Thymus (tissue), 11 donors: ENCODE measurements at regions not wholly inside any gene's neighbourhood (a gene's known extent, or its start where the extent isn't known, plus 50 kb on each side); places are given as distances from the start of the nearest gene placed in this dataset.
"Not testable (repeated sequence)": the region's sequence is repeated elsewhere in the genome, so short reads cannot be mapped to it uniquely, and the experiment has no call there.

Experiments
- DNase-seq, 9 donors: peaks; one replicate each; pipeline ENCODE4 v3.0.0-alpha.2; 2013; ENCODE audit warnings: low spot score in 9 of 9, low read depth in 6 of 9, missing footprints in 1 of 9
- H3K27ac ChIP-seq, 2 donors: one replicate each; pipeline ENCODE4 v1.5.1; 2013; ENCODE audit warnings: control low read depth in 1 of 2, low read depth in 1 of 2, low read length in 1 of 2, mild to moderate bottlenecking in 1 of 2, moderate library complexity in 1 of 2
- H3K27me3 ChIP-seq, 2 donors: one replicate each; pipeline ENCODE4 v1.5.1; 2013; ENCODE audit warnings: low read length in 1 of 2; ENCODE audit not compliant: control insufficient read depth in 2 of 2, insufficient read depth in 1 of 2
- H3K36me3 ChIP-seq, 2 donors: one replicate each; pipeline ENCODE4 v1.5.1; 2013; ENCODE audit warnings: low read length in 1 of 2, mild to moderate bottlenecking in 1 of 2, moderate library complexity in 1 of 2; ENCODE audit not compliant: control insufficient read depth in 2 of 2, insufficient read depth in 2 of 2
- H3K4me1 ChIP-seq, 2 donors: one replicate each; pipeline ENCODE4 v1.5.1; 2013; ENCODE audit warnings: low read length in 2 of 2; ENCODE audit not compliant: control insufficient read depth in 2 of 2, insufficient read depth in 2 of 2
- H3K4me3 ChIP-seq, 2 donors: one replicate each; pipeline ENCODE4 v1.5.1; 2013; ENCODE audit warnings: low read length in 2 of 2, control low read depth in 1 of 2, mild to moderate bottlenecking in 1 of 2
- H3K9me3 ChIP-seq, 2 donors: one replicate each; pipeline ENCODE4 v1.5.1; 2013; ENCODE audit warnings: low read length in 1 of 2, mild to moderate bottlenecking in 1 of 2; ENCODE audit not compliant: control insufficient read depth in 2 of 2, insufficient read depth in 1 of 2
- whole genome bisulfite sequencing: extraction: QIAGEN DNeasy Blood & Tissue Kit; methylation state at CpG from one replicate; pipeline ENCODE4 v1.1.7; 2013; 5-methylcytosine and 5-hydroxymethylcytosine counted together
- donor health status: healthy.

DNA sequence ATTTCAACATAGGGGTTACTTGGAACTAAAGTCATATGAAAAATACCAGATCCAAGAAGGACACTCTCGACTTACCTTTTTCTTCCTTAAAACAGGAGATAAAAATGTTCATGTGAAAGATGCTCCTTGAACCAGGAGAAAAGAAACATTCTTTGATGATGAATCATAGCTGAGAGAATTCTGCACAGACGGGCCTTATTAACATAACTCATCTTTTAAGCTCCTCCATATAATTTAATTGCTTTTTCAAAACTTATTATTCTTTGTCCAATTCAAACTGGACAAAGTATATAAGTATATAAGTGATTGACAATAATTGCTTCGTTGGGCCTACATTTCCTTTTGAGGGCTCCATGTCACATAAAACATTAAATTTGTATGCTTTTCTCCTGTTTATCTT lies 945.2 kb upstream of the C9orf72 start:
- no peaks in the 10 kb centered on the region for H3K36me3 ChIP-seq
- H3K4me1 ChIP-seq, result no peaks in the 10 kb centered on the region
- DNase-seq, result no peak
- H3K27me3 ChIP-seq, result no peaks in the 10 kb centered on the region
- WGBS, result 86% methylated on average over 3 of the region's 3 CpGs
- H3K9me3 ChIP-seq, result no peaks in the 10 kb centered on the region
- H3K4me3 ChIP-seq, result no peak overlapping the region
- H3K27ac ChIP-seq, result no peak overlapping the region

DNA sequence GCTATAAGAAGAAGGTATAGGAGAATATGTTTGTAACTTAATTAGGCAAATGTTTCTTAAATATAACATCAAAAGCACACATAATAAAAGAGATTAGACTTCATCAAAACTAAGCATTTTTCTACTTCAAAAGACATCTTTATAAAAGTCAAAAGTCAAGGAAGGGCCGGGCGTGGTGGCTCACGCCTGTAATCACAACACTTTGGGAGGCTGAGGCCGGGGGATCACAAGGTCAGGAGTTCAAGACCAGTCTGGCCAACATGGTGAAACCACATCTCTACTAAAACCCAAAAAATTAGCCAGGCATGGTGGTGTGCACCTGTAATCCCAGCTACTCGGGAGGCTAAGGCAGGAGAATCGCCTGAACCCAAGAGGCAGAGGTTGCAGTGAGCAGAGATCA lies 951.0 kb upstream of the C9orf72 start:
- not testable (repeated sequence) for H3K9me3 ChIP-seq, H3K36me3 ChIP-seq, H3K27ac ChIP-seq, H3K4me1 ChIP-seq, DNase-seq, H3K4me3 ChIP-seq, H3K27me3 ChIP-seq
- 96% methylated on average over 6 of the region's 6 CpGs for WGBS

DNA sequence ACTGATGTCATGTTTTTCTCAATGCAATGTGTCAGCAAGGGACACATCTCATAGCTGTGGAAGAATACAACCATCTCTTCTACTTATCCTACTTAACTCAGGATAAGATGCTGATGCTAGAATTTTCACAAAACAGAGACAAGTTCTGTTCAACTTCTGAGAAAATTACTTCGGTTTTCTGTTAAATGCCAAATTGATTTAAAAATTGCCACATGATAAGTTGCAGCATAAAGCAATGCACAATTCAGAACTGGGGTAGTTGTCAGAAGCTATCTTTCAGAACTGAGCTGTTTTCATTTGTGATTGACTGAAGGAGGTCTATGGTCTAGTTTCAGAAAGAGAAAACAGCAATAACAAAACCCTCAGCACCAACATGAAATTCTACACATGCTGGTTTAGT lies 954.8 kb upstream of the C9orf72 start:
- no peak overlapping the region for H3K27ac ChIP-seq
- H3K36me3 ChIP-seq, result no peaks in the 10 kb centered on the region
- no peaks in the 10 kb centered on the region for H3K4me1 ChIP-seq
- no peak overlapping the region for H3K4me3 ChIP-seq
- 88% methylated on average over 1 of the region's 1 CpG for WGBS
- no peaks in the 10 kb centered on the region for H3K9me3 ChIP-seq
- DNase-seq, result no peak
- H3K27me3 ChIP-seq, result no peaks in the 10 kb centered on the region

DNA sequence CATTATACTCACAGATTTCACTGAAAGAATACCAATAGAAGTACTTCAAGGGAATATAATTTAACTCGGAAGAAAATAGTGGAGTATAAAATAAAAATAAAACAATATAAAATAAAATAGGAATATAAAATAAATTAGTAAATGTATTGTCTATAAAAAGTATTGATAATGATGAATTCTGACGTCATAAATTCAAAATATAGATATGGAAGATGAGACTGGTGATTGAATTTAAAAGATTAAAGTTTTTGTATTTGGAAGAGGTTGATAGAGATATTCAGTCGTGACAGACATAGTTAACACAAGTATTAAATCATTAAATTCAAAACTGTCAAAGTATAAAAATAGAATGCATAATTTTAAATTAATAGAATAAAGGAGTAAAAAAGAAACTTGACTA lies 964.9 kb upstream of the C9orf72 start:
- 90% methylated on average over 3 of the region's 3 CpGs for WGBS
- no peaks in the 10 kb centered on the region for H3K9me3 ChIP-seq
- no peaks in the 10 kb centered on the region for H3K4me1 ChIP-seq
- H3K27ac ChIP-seq, result no peak overlapping the region
- DNase-seq, result no peak
- no peaks in the 10 kb centered on the region for H3K27me3 ChIP-seq
- H3K4me3 ChIP-seq, result no peak overlapping the region
- H3K36me3 ChIP-seq, result no peaks in the 10 kb centered on the region

DNA sequence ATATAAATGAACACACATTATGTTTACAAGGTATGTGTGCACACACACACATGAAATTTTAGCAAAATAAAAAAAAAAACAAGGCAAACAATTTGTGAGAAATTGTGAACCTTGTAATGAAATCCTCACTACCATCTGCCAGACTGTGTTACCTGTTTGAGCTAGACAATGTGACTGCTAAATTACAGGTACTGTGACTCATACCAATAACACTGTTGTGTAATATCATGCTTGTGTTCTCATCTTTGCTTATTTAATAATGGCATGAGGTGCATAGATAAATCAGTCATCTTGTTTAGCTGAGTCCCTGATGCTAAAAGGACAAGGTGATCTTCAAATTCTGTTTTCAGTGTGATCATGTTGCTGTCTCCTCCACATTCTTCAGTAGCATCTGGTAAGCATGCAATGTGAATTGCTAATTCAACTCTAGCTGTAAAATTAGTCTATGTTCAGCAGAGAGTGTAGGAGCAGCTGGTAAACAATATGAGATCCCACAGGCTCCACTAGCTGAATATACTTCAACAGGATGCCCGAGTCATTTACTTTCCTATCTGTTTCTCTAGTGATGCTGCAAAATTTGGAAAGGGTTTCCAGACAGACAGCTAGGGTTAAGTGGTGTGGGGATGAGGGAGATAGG lies 966.3 kb upstream of the C9orf72 start:
- no peaks in the 10 kb centered on the region for H3K36me3 ChIP-seq

DNA sequence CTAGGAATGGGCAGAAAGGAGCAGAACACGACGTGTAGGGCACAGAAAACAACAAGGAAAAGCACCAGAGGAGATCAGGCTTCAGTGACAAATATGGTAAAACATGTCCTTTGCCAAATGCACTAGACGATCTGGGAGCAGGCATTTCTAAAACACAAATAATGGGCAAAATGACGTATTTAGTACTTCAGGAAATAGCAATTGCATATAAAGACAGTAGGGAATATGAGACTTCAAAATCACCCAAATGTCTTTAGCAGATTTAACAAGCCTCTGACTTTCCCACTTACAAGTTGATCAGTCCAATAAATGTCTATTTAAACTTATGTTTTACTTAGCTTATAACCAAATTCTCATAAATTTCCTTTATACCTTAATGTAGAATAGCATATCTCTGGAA lies 969.6 kb upstream of the C9orf72 start:
- Histone ChIP-seq H3K27ac (no peak overlapping the region), H3K36me3 (no peaks in the 10 kb centered on the region), H3K9me3 (no peaks in the 10 kb centered on the region), H3K4me1 (no peaks in the 10 kb centered on the region), H3K27me3 (no peaks in the 10 kb centered on the region), H3K4me3 (no peak overlapping the region)
- 82% methylated on average over 4 of the region's 4 CpGs for WGBS
- no peak for DNase-seq

More for the DNA sequence above, 966.3 kb upstream of the C9orf72 start:
- Histone ChIP-seq H3K4me3 (no peak overlapping the region), H3K27ac (no peak overlapping the region), H3K9me3 (no peaks in the 10 kb centered on the region), H3K4me1 (no peaks in the 10 kb centered on the region), H3K27me3 (no peaks in the 10 kb centered on the region)
- 88% methylated on average over 1 of the region's 1 CpG for WGBS
- DNase-seq, result no peak

DNA sequence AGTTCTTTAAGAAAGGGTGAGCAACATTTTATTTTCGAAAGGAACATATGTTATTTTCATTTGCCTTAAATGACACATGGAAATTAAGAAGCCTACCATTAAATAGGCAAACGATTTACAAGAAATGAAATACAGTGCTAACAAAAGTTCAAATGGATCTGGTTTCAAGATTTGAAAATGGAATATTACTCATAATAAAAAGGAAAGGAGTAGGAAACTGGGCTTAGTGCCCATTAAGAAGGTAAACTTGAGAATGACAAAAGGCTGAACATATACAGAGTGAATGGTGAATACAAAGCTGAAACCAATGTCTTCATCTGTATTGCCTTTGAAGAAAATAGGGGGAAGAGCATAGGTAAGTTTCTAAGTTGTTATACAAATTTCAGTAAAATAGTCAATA lies 974.2 kb upstream of the C9orf72 start:
- no peaks in the 10 kb centered on the region for H3K4me1 ChIP-seq
- H3K27me3 ChIP-seq, result no peaks in the 10 kb centered on the region
- H3K27ac ChIP-seq, result no peak overlapping the region
- H3K9me3 ChIP-seq, result no peaks in the 10 kb centered on the region
- no peaks in the 10 kb centered on the region for H3K36me3 ChIP-seq
- 75% methylated on average over 2 of the region's 2 CpGs for WGBS
- DNase-seq, result no peak
- H3K4me3 ChIP-seq, result no peak overlapping the region

DNA sequence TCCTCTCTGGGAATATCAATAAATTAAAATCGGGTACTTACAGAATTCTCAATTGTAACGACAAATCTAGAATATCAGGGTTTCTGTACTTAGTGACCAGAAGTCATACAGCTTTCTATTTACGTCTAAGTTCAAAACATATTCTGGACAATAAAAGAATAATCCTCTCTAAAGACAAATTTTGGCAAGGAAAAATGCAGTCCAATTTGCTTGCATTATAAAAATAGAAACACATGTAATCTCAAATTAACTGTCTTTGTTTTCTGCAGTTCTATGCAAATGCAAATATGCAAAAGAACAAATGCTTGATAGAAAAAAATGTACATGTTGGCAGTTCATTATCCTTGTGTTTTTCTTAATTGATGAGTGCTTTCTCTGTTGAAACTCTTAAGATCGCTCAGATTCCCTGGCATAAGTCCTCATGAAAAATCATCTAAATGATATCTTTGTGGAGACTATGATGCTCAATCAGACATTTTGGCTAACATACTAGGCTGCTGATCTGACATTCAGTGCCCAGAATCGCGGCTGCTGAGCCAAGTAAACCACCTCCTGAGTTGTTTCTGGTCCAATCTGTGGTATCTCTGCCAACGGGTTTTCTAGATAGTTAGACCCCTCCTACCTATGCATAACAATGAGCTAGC lies 990.1 kb upstream of the C9orf72 start:
- H3K4me1 ChIP-seq, result no peaks in the 10 kb centered on the region
- WGBS, result 88% methylated on average over 7 of the region's 7 CpGs
- no peaks in the 10 kb centered on the region for H3K9me3 ChIP-seq
- no peaks in the 10 kb centered on the region for H3K36me3 ChIP-seq
- DNase-seq, result no peak
- H3K4me3 ChIP-seq, result no peak overlapping the region
- H3K27me3 ChIP-seq, result no peaks in the 10 kb centered on the region
- H3K27ac ChIP-seq, result no peak overlapping the region

DNA sequence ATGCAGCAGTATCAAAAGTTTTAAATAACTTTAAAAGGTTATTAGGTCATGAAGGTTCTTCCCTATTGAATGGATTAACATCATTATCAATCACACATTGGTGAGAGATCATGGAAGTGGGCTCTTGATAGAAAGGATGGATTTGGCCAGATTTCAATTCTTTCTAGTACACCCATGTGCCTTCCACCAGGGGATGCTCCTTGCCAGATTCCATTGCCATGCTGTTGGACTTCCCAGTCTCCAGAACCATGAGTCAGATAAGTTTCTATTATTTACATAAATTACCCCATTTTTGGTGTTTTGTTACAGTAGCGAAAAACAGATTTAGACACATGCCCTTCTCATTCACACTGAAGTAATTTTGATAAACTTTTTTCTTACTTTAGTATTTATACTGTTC lies 1010.6 kb upstream of the C9orf72 start:
- 91% methylated on average over 1 of the region's 1 CpG for WGBS
- H3K36me3 ChIP-seq, result no peaks in the 10 kb centered on the region
- no peak for DNase-seq

More for the DNA sequence above, 1010.6 kb upstream of the C9orf72 start:
- Histone ChIP-seq H3K4me1 (no peaks in the 10 kb centered on the region), H3K27ac (no peak overlapping the region), H3K4me3 (no peak overlapping the region), H3K27me3 (no peaks in the 10 kb centered on the region), H3K9me3 (no peaks in the 10 kb centered on the region)
